GM12878 (cell line): ENCODE measurements at regions not wholly inside any gene's neighbourhood (a gene's known extent, or its start where the extent isn't known, plus 50 kb on each side); places are given as distances from the start of the nearest gene placed in this dataset.

Experiments
- GABPA ChIP-seq: IDR thresholded peaks from 2 replicates; pipeline ENCODE4 v1.6.1; 2014; ENCODE audit warnings: antibody characterized with exemption, low read depth, mild to moderate bottlenecking, inconsistent platforms
- SMAD1 ChIP-seq: fragments of 450-650 bp; IDR thresholded peaks from 2 replicates; pipeline ENCODE4 v1.6.1; 2018; ENCODE audit warnings: mild to moderate bottlenecking, low read depth; ENCODE audit not compliant: partially characterized antibody
- TF ChIP-seq, protein P1 (sequence below), 3 experiments: IDR thresholded peaks in 2 of 3; conservative IDR thresholded peaks in 1 of 3; 2 replicates each; pipeline ENCODE4 v1.5.1; 2011; ENCODE audit warnings: low read depth in 3 of 3, low read length in 3 of 3, mild to moderate bottlenecking in 3 of 3, control low read depth in 2 of 3, moderate library complexity in 2 of 3, inconsistent platforms in 1 of 3, mixed read lengths in 1 of 3; ENCODE audit not compliant: control insufficient read depth in 2 of 3, insufficient read depth in 1 of 3; ENCODE audit errors: extremely low read depth in 1 of 3

DNA sequence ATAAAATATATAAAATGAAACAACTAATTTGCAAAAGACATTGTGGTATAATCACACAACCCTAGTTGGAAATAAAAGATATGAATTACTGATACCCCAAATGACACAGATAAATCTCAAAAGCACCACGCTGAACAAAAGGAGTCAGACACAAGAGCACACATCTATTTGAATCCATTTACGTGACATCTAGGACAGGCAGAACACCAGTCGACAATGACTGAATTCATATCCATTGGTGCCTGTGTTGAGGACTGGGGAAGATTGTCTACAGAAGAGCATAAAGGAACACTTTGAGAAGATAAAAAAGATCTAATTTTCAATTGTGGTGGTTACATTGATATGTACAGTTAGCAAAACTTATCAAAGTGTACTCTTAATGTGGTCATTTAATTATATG is 874.1 kb downstream of the LTN1 start:
- TF ChIP-seq GABPA (no peak), SMAD1 (no peak)
- TF ChIP-seq, protein P1, sequence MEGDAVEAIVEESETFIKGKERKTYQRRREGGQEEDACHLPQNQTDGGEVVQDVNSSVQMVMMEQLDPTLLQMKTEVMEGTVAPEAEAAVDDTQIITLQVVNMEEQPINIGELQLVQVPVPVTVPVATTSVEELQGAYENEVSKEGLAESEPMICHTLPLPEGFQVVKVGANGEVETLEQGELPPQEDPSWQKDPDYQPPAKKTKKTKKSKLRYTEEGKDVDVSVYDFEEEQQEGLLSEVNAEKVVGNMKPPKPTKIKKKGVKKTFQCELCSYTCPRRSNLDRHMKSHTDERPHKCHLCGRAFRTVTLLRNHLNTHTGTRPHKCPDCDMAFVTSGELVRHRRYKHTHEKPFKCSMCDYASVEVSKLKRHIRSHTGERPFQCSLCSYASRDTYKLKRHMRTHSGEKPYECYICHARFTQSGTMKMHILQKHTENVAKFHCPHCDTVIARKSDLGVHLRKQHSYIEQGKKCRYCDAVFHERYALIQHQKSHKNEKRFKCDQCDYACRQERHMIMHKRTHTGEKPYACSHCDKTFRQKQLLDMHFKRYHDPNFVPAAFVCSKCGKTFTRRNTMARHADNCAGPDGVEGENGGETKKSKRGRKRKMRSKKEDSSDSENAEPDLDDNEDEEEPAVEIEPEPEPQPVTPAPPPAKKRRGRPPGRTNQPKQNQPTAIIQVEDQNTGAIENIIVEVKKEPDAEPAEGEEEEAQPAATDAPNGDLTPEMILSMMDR (IDR thresholded peaks at IDR 0.05 in 2 of 3, conservative IDR thresholded peaks at IDR 0.05 in 1 of 3; ENCODE audit: control insufficient read depth in 2 of 3, extremely low read depth in 1 of 3, insufficient read depth in 1 of 3, low read depth in 3 of 3, low read length in 3 of 3): no peak
